ENCODE measurements at regions not wholly inside any gene's neighbourhood (a gene's known extent, or its start where the extent isn't known, plus 50 kb on each side); places are given as distances from the start of the nearest gene placed in this dataset.

DNA sequence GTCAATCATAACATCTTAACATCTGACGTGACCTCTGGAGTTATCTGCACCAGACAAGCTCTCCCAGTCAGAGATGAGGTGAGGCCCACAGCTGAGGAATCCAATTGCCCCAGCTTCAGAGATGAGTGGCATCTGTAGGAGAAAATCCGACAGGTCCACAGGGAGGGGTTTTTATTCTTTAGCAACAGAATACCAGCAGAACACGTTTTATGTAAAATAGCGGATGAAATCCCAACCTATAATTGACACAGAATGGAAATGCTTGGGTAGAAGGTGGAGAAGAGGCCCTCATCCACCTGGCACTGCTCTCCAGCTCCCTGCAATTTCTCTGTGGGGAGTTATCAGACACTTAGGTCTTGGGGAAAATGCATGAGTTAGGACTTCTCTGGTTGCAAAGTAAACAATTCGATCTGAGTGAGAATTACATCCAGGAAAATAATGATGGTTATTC is 144.2 kb upstream of the NRP1 start:
- Mint-ChIP-seq H3K36me3 (no peaks in the 10 kb centered on the region), H3K4me1 (no peaks in the 10 kb centered on the region), H3K4me3 (no peak overlapping the region), H3K9me3 (peaks cover 0 to 22% (median 11%) of the 10 kb centered on the region in 7 donors), H3K27ac (no peak overlapping the region), H3K27me3 (ENCODE audit: low read depth in 3 of 3) (peaks cover 0 to 7% (median 6%) of the 10 kb centered on the region in 3 donors)
- Histone ChIP-seq H3K27me3 (ENCODE audit: control insufficient read depth in 2 of 2, insufficient read depth in 2 of 2, low read length in 2 of 2) (peaks cover 0 to 2% of the 10 kb centered on the region in 2 donors), H3K4me2 (replicated peaks; ENCODE audit: extremely low read depth, low read length, poor library complexity, severe bottlenecking) (no peak overlapping the region), H2AFZ (ENCODE audit: insufficient read depth, low read depth, low read length, poor library complexity, severe bottlenecking) (no peak overlapping the region), H3K9me3 (replicated peaks in 1 of 2; ENCODE audit: control insufficient read depth in 1 of 2, insufficient read depth in 1 of 2, low read length in 2 of 2) (peaks cover 0 to 2% of the 10 kb centered on the region in 2 donors), H3K27ac (ENCODE audit: low read depth in 1 of 2, low read length in 2 of 2) (no peak overlapping the region), H3K4me3 (replicated peaks in 1 of 3; ENCODE audit: low read depth in 2 of 3, low read length in 3 of 3) (no peak overlapping the region), H3K36me3 (replicated peaks in 1 of 2; ENCODE audit: control insufficient read depth in 1 of 2, insufficient read depth in 2 of 2, low read length in 2 of 2) (no peaks in the 10 kb centered on the region), H4K20me1 (ENCODE audit: insufficient read depth, low read length) (no peaks in the 10 kb centered on the region), H3K9ac (ENCODE audit: insufficient read depth, low read length, poor library complexity, severe bottlenecking) (no peak overlapping the region), H3K4me1 (ENCODE audit: control insufficient read depth in 1 of 2, insufficient read depth in 2 of 2, low read length in 2 of 2) (no peaks in the 10 kb centered on the region), H3K79me2 (ENCODE audit: insufficient read depth, low read length) (no peaks in the 10 kb centered on the region)
- WGBS (ENCODE audit: insufficient coverage), result 80% methylated on average over 1 of the region's 5 CpGs
- no peak for DNase-seq
- TF ChIP-seq, protein P1, sequence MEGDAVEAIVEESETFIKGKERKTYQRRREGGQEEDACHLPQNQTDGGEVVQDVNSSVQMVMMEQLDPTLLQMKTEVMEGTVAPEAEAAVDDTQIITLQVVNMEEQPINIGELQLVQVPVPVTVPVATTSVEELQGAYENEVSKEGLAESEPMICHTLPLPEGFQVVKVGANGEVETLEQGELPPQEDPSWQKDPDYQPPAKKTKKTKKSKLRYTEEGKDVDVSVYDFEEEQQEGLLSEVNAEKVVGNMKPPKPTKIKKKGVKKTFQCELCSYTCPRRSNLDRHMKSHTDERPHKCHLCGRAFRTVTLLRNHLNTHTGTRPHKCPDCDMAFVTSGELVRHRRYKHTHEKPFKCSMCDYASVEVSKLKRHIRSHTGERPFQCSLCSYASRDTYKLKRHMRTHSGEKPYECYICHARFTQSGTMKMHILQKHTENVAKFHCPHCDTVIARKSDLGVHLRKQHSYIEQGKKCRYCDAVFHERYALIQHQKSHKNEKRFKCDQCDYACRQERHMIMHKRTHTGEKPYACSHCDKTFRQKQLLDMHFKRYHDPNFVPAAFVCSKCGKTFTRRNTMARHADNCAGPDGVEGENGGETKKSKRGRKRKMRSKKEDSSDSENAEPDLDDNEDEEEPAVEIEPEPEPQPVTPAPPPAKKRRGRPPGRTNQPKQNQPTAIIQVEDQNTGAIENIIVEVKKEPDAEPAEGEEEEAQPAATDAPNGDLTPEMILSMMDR (IDR thresholded peaks at IDR 0.05), result no peak
- intact Hi-C loops (cut with micrococcal nuclease), result no loop called here

DNA sequence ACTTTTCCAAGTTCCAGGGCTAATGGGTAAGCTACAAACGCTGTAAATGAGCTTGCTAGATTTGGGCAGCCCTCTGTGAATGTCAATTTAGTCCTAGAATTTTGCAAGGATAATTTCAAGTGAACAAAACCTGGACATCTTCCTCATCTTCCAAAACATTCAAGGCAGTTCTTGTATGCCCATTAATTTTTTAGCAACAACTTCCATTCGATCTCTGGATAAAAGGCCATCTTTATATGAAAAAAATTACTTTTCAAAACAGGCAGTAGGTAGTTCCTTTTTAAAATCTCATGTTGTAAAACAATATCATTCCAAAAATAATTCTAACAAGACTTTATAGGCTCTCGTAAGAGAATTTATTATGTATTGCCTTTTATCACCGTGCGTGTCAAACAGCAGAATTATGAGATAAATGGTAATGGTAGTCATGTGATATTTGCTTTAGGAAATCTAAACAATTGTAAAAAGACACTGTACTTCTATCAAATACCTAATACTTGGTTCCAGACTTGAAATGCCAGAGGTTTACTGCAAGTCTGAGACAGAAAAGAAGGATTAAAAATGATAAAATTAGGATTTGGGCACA is 143.7 kb upstream of the NRP1 start:
- Histone ChIP-seq H3K27me3 (ENCODE audit: control insufficient read depth in 2 of 2, insufficient read depth in 2 of 2, low read length in 2 of 2) (peaks cover 0 to 2% of the 10 kb centered on the region in 2 donors), H3K36me3 (replicated peaks in 1 of 2; ENCODE audit: control insufficient read depth in 1 of 2, insufficient read depth in 2 of 2, low read length in 2 of 2) (no peaks in the 10 kb centered on the region), H3K4me3 (replicated peaks in 1 of 3; ENCODE audit: low read depth in 2 of 3, low read length in 3 of 3) (no peak overlapping the region), H4K20me1 (ENCODE audit: insufficient read depth, low read length) (no peaks in the 10 kb centered on the region), H3K9ac (ENCODE audit: insufficient read depth, low read length, poor library complexity, severe bottlenecking) (no peak overlapping the region), H2AFZ (ENCODE audit: insufficient read depth, low read depth, low read length, poor library complexity, severe bottlenecking) (no peak overlapping the region), H3K79me2 (ENCODE audit: insufficient read depth, low read length) (no peaks in the 10 kb centered on the region), H3K4me1 (ENCODE audit: control insufficient read depth in 1 of 2, insufficient read depth in 2 of 2, low read length in 2 of 2) (no peaks in the 10 kb centered on the region), H3K9me3 (replicated peaks in 1 of 2; ENCODE audit: control insufficient read depth in 1 of 2, insufficient read depth in 1 of 2, low read length in 2 of 2) (peaks cover 0 to 2% of the 10 kb centered on the region in 2 donors), H3K4me2 (replicated peaks; ENCODE audit: extremely low read depth, low read length, poor library complexity, severe bottlenecking) (no peak overlapping the region), H3K27ac (ENCODE audit: low read depth in 1 of 2, low read length in 2 of 2) (no peak overlapping the region)
- peaks cover 0 to 7% (median 6%) of the 10 kb centered on the region in 3 donors for H3K27me3 Mint-ChIP-seq (ENCODE audit: low read depth in 3 of 3)
- no peak overlapping the region for H3K4me3 Mint-ChIP-seq
- peaks cover 0 to 22% (median 11%) of the 10 kb centered on the region in 7 donors for H3K9me3 Mint-ChIP-seq
- no CpG with 5 or more reads among the region's 5 CpGs for WGBS (ENCODE audit: insufficient coverage)
- no peaks in the 10 kb centered on the region for H3K36me3 Mint-ChIP-seq
- TF ChIP-seq, protein P1 (IDR thresholded peaks at IDR 0.05), result no peak
- no peak overlapping the region for H3K27ac Mint-ChIP-seq
- H3K4me1 Mint-ChIP-seq, result no peaks in the 10 kb centered on the region
- intact Hi-C loops (cut with micrococcal nuclease), result no loop called here
- no peak for DNase-seq

All from CD14-positive monocyte (primary cell).